ENCODE measurements at regions not wholly inside any gene's neighbourhood (a gene's known extent, or its start where the extent isn't known, plus 50 kb on each side); places are given as distances from the start of the nearest gene placed in this dataset.

DNA sequence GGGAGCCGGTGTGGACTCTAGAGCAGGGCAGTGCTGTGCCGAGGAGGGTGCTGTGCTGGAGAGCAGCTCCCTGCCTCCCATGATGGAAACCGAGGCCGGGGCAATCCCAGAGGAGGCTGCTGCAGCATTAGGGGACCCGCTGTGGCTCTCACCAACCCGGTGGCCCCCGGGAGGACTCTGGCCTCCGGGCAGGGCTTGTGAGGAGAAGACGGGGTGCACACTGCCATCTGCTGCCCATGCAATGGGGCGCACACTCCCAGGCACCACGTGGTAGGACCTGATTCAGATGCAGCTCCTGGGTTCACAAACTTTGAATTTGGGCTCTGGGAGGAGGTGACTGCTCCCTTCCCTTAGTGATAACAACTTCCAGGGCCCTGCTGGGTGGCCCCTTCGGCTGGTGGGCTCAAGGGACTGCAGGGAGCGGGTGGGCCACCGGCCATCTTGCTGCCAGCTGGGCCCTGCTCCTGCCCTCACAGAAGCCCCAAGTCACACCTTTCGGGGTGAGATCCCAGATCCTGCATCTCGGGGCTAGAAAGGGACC is 93.8 kb upstream of the FGF3 start:
- peak; percentile 46; the same call in 1 of the 2 replicates for TF ChIP-seq CTCF (conservative IDR thresholded peaks at IDR 0.05; ENCODE audit: low read length)
- TF ChIP-seq EZH2phosphoT487 (IDR thresholded peaks at IDR 0.05; ENCODE audit: borderline replicate concordance), result no peak
